ENCODE measurements at regions not wholly inside any gene's neighbourhood (a gene's known extent, or its start where the extent isn't known, plus 50 kb on each side); places are given as distances from the start of the nearest gene placed in this dataset.

DNA sequence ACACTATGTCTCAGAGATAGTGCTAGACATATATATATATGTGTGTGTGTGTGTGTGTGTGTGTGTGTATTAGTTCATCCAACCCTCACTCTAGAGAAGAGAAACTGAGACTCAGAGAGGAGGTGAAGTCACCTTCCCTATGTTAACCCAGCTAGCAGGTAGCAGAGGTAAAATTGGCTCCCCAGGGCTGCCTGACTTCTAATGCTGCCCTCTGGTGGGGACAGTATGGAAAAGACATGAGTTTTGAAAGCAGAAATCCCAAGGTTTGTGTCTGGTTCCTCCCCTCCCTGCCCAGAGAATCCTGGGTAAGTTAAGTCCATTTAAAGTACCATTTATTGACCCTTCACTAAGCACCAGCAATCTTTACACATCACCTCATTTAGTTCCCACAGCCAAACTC is 137.7 kb downstream of the THNSL2 start:
- CTCF ChIA-PET, result no interaction called here
- intact Hi-C loops (cut with micrococcal nuclease; ENCODE audit: unreplicated experiment), result no loop called here

GRCh38 chr2:88303865-88304264 is 133.7 kb downstream of the THNSL2 start:
- intact Hi-C loops (cut with micrococcal nuclease; ENCODE audit: unreplicated experiment), result no loop called here
- no peak overlapping the region for H3K4me2 ChIP-seq
- H3K9me3 ChIP-seq (ENCODE audit: insufficient read depth, low read depth), result no peaks in the 10 kb centered on the region
- H3F3A ChIP-seq (ENCODE audit: insufficient read depth, low read depth), result no peaks in the 10 kb centered on the region
- TF ChIP-seq EZH2 (IDR thresholded peaks at IDR 0.05; ENCODE audit: low read depth), result no peak
- ChIA-PET CTCF (no interaction called here), POLR2A (ENCODE audit: unreplicated experiment) (no interaction called here)
- no peaks in the 10 kb centered on the region for H3K9me2 ChIP-seq (ENCODE audit: insufficient read depth)
- no TSS peak for BruUV-seq (replicated peaks)
- H3K36me3 ChIP-seq (ENCODE audit: low read depth), result no peaks in the 10 kb centered on the region
- peaks cover 5% of the 10 kb centered on the region; the same call in 1 of the 2 replicates for H3K27me3 ChIP-seq (ENCODE audit: insufficient read depth, low read depth)
- no peaks in the 10 kb centered on the region for H3K4me1 ChIP-seq (replicated peaks; ENCODE audit: insufficient read depth)
- no peaks in the 10 kb centered on the region for H4K20me1 ChIP-seq (ENCODE audit: insufficient read depth)
- H3K27ac ChIP-seq, result no peak overlapping the region
- DNase-seq, result no peak
- H3K4me3 ChIP-seq, result no peak overlapping the region
- H2AFZ ChIP-seq, result no peak overlapping the region
- H3K79me2 ChIP-seq (ENCODE audit: low read depth), result no peaks in the 10 kb centered on the region

More for the DNA sequence above, 137.7 kb downstream of the THNSL2 start:
- POLR2A ChIA-PET (ENCODE audit: unreplicated experiment), result no interaction called here
- Histone ChIP-seq H3F3A (ENCODE audit: insufficient read depth, low read depth) (no peaks in the 10 kb centered on the region), H2AFZ (no peak overlapping the region), H3K4me2 (no peak overlapping the region), H3K4me3 (no peak overlapping the region), H3K9me3 (ENCODE audit: insufficient read depth, low read depth) (no peaks in the 10 kb centered on the region), H3K4me1 (replicated peaks; ENCODE audit: insufficient read depth) (no peaks in the 10 kb centered on the region), H3K27me3 (ENCODE audit: insufficient read depth, low read depth) (no peaks in the 10 kb centered on the region), H3K27ac (no peak overlapping the region), H4K20me1 (ENCODE audit: insufficient read depth) (no peaks in the 10 kb centered on the region), H3K36me3 (ENCODE audit: low read depth) (no peaks in the 10 kb centered on the region), H3K79me2 (ENCODE audit: low read depth) (no peaks in the 10 kb centered on the region), H3K9me2 (ENCODE audit: insufficient read depth) (no peaks in the 10 kb centered on the region)
- TF ChIP-seq EZH2 (IDR thresholded peaks at IDR 0.05; ENCODE audit: low read depth), result no peak
- TF ChIP-seq, protein P1, sequence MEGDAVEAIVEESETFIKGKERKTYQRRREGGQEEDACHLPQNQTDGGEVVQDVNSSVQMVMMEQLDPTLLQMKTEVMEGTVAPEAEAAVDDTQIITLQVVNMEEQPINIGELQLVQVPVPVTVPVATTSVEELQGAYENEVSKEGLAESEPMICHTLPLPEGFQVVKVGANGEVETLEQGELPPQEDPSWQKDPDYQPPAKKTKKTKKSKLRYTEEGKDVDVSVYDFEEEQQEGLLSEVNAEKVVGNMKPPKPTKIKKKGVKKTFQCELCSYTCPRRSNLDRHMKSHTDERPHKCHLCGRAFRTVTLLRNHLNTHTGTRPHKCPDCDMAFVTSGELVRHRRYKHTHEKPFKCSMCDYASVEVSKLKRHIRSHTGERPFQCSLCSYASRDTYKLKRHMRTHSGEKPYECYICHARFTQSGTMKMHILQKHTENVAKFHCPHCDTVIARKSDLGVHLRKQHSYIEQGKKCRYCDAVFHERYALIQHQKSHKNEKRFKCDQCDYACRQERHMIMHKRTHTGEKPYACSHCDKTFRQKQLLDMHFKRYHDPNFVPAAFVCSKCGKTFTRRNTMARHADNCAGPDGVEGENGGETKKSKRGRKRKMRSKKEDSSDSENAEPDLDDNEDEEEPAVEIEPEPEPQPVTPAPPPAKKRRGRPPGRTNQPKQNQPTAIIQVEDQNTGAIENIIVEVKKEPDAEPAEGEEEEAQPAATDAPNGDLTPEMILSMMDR (conservative IDR thresholded peaks at IDR 0.05), result peak; percentile 65
- DNase-seq, result peak in 1 of 2 experiments; percentile 8
- BruUV-seq (replicated peaks), result no TSS peak

GRCh38 chr2:88296247-88296646 is 126.1 kb downstream of the THNSL2 start:
- POLR2A ChIA-PET (ENCODE audit: unreplicated experiment), result no interaction called here

More at GRCh38 chr2:88296247-88296646, 126.1 kb downstream of the THNSL2 start:
- Histone ChIP-seq H3K9me2 (ENCODE audit: insufficient read depth) (no peaks in the 10 kb centered on the region), H3K27ac (no peak overlapping the region), H4K20me1 (ENCODE audit: insufficient read depth) (no peaks in the 10 kb centered on the region), H3F3A (ENCODE audit: insufficient read depth, low read depth) (no peaks in the 10 kb centered on the region), H2AFZ (no peak overlapping the region), H3K36me3 (ENCODE audit: low read depth) (no peaks in the 10 kb centered on the region), H3K27me3 (ENCODE audit: insufficient read depth, low read depth) (peaks cover 62% of the 10 kb centered on the region), H3K4me1 (replicated peaks; ENCODE audit: insufficient read depth) (no peaks in the 10 kb centered on the region), H3K9me3 (ENCODE audit: insufficient read depth, low read depth) (no peaks in the 10 kb centered on the region), H3K79me2 (ENCODE audit: low read depth) (no peaks in the 10 kb centered on the region), H3K4me2 (no peak overlapping the region), H3K4me3 (no peak overlapping the region)
- no TSS peak for BruUV-seq (replicated peaks)
- no peak for TF ChIP-seq EZH2 (IDR thresholded peaks at IDR 0.05; ENCODE audit: low read depth)
- TF ChIP-seq, protein P1 (conservative IDR thresholded peaks at IDR 0.05), result no peak
- no peak for DNase-seq
- intact Hi-C loops (cut with micrococcal nuclease; ENCODE audit: unreplicated experiment), result no loop called here
- CTCF ChIA-PET, result no interaction called here
